G401.6 (cell line): ENCODE measurements at regions not wholly inside any gene's neighbourhood (a gene's known extent, or its start where the extent isn't known, plus 50 kb on each side); places are given as distances from the start of the nearest gene placed in this dataset.
"Not testable (repeated sequence)": the region's sequence is repeated elsewhere in the genome, so short reads cannot be mapped to it uniquely, and the experiment has no call there.

Source experiments
- FAIRE-seq: peaks from 2 replicates; lab custom pipeline; 2012; peaks lifted over from hg19 to GRCh38; lab: Jason Lieb, UNC

DNA sequence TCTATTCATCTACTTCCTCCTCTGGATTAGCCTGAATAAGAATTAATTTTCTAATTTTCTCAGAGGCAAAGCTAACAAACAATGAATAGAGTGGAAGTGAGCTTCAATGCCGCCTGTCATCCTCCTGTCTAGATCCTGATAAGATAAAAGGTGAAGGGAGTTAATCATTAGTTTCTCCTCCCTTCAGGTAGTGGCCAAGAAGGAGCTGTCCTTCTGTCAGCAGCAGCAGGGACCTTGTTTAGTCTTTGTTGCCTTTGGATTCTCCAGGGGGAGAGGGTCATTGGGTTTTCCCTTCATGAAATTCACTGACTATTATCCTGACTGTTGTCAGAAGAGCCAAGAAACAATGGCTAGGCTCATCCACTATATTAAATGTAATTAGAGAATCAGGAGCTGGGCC is 420.2 kb upstream of the GOT2 start:
- FAIRE-seq, result no peak

DNA sequence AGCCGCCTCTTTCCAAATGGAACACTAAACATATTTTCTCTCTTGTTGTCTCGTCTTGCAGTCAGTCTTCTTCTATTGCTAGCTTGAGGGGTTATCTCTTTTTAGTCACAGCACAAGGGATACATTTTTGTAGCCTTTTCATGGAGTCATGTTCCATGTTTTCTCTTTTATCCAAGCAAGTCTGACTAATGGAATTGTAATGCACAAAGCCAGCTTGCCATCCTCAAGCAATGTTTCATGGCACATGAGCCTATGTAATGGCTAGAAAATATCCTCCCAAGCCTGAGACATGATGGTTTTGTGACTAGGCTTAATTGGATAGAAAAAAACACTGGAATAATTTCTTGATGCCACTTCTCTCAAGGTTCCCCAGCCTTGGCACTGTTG is 414.6 kb upstream of the GOT2 start:
- no peak for FAIRE-seq

DNA sequence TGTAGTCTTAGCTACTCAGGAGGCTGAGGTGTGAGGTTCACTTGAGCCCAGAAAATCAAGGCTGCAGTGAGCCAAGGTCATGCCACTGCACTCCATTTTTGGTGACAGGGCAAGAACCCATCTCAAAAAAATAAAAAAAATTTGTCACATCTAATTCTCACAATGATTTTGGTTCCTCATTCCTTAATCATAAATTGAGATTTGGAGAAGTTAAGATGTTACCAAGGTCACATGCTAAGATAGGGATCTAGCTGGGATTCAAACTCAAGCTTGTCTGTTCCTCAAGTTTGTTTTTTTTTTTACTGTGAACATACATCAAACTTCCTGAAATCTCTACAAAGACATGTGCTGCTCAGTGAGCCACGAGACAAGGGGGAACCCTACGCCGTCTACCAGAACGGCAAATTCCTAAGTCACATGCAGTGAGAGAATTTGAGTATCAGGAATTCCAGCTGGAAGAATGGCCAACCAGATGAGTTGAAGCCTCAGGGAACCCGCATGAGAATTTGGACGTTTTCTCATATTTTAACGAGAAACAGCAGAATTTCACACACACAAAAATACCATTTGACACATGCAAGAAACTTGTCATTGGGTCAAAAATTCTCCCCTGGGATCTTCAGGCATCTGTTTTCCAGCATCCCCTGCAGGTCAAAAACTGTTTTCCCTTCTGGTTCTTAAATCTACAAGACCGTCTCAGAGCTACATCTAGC is 414.1 kb upstream of the GOT2 start:
- no peak for FAIRE-seq

DNA sequence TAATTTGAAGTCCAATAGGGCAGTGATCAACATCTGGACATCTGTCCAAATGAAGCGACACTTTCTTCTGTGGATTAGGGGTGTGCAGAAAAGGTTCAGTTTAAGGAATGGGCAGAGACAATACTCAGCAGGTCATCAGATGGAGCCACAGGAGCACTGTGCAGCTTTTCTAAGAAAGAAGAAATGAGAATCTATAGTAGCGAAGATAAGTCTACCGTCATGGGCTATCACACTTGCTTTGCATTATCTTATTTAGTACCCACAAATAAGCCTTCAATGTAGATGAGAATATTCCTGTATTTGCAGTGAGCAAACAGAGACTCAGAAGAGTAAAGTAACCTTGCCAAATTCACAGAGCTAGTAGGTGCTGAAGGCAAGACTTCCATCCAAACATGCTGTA is 412.0 kb upstream of the GOT2 start:
- FAIRE-seq, result no peak

DNA sequence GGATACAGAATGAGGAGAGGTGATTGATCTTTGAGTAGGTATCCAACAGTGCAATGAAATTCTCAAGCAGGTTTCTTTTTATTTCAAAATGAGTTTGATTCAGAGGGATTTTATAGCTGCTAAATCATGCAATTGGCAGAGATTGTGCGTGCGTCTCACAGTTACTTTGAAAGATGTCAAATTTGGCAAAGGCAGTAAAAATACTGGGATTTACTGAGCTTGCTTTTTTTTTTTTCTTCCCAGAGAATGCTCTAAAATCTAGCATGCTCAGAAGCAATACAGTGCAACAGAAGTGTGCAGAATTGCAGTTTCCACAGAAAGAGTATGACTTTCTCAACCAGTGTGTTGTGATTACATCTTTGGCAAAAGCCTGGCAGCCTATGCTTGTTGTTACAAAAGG is 410.7 kb upstream of the GOT2 start:
- FAIRE-seq, result no peak

DNA sequence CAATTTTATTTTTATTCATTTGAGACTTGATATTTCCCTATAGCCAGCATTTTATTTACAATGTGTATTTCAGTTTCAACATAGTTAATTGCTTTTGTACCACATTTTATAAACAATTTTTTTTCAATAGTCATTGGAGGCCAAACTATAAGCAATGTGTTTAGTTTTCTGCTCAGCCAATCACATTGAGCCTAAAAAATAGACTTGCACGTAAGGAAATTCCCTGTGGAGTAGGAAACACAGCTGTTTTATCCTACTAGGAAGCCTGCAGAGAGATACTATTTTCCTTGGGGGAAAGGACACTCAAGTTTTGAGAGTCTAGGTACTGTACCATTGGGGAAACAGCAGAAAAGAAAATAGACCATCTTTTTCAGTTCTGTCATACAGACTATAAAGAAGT is 410.2 kb upstream of the GOT2 start:
- FAIRE-seq, result no peak

DNA sequence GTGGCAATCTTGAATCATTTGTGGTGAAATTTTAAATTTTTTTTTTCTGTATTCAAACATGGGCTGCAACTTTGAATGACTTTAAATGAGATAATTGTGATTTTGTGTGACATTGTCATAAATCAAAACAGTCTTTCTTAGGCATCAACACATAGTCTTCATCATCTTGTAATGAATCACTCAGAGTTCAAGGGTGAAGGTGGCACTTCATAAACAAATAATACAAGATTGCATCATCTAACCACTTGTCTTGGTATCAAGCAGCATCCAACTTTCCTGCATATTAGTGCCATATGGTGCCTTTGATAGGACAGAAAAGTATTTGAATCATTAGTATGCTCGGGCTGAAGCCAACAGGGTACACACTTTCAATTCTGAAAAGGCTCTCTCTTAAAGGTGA is 392.4 kb upstream of the GOT2 start:
- FAIRE-seq, result no peak

DNA sequence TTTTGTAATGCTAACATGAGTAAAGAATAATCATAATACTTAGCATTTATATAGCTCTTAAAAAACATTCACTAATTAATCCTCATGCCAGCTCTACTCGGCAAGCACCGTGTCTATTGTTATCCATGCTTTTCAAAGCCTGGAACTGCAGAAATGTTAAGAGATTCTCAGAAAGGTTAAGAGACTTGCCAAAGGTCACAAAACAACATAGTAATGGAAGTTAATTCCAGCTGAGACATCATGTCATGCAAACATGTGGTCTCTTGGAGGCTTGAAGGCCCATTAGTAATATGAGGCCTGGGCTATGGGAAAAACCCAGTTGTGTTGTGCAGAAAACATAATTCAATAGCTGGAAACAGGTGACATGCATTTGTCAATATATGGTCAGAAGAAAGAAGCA is 389.9 kb upstream of the GOT2 start:
- no peak for FAIRE-seq

DNA sequence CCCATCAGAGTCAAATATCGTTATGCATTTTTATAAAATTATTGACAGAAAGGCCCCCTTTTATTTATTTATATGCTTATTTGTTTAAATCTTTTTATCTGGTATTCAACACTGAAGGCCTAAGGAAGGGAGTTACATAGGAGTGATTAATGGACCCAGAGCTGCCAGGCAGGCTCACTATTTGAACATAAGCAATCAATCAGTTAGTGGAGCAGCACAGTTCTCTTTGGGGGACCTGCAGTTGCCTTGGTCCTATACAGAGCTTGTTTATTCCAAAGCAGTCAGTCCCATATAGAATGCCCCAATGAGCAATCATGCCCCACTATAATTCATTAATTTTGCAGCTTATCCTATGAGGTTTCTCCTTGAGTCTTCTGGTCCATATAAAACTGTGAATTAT is 389.4 kb upstream of the GOT2 start:
- no peak for FAIRE-seq

DNA sequence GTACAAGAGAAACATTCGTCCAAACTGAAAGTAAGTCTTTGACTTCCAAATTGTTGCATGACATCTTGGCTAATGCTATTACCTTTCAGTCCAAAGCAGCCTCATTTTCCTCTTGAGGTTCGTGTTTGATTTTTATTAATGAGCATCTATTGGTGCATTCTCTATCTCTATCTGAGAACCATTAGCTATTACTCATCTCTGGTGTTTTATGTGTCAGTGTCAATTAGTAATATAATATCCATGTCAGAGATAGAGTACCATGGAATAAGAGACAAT is 388.1 kb upstream of the GOT2 start:
- no peak for FAIRE-seq

DNA sequence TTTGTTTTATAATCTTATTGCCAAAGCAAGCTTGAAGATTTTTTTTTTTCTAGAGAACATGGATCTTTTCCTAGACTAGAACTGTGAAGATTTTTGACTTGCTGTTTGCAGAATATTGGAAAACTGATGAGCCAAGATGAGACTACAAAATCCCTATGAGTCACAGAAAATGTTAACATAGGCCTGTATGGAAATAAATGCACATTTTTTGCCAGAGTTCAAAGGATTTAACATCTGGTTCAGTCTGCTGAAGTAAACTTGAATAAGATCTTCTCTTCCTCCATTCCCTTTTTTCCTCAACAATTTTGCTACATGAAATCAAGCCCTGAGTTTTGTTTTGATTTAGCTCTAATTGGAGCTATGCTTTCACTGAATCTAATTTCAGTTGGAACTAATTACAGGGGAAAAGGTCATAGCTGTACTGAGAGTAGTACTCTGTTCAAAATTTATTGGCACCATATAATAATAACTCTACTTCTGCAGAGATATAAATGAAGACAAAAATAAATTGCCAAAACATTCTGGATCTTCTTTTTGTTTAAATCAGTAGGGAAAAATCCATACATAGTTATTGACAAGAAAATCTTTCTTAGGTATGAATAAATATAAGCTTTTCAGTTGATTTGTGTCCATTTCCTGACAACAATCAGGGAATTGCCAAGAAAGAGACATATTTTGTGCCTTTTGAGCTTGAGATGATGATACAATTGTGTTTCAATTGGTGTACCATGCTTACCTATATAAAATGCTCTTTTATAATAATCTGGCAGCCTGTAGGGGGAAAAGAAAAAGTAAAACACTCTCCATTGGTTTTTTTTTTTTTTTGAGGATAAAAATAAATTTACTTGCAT is 387.5 kb upstream of the GOT2 start:
- FAIRE-seq, result no peak

DNA sequence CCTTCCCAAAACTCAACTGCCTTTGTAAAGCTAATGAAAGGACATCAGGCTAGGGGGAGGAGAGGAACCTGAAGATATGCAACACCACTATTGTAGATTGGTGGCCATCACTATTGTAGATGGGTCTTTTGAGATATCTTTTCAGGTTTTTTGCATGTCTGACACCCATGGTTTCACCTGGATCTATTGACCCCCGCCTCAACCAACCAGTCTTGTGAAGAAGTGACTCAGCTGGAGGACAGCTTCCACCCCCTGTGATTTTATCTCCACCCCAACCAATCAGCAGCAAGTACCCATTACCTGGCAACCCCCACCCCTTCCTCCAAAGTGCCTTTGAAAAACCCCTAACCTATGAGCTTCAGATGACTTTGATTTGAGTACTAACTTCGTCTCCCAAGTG is 382.6 kb upstream of the GOT2 start:
- no peak for FAIRE-seq

DNA sequence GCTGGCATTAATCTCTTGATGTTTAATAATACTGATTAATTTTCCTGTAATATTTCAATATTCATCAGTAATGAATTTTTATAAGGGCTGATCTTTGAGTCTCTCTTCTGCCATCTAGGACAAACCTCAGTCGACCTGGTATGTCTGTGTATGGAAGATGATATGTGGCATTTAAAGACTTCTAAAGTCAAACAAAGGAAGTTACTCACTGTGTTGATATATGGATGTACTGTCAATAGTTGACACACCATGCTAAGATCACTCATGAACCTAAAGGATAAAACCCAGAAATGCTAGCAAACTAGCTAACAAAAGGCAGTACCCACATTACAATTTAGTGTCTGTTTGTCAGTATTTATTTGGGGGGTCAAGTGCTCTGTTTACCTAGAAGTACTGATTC is 380.7 kb upstream of the GOT2 start:
- no peak for FAIRE-seq

DNA sequence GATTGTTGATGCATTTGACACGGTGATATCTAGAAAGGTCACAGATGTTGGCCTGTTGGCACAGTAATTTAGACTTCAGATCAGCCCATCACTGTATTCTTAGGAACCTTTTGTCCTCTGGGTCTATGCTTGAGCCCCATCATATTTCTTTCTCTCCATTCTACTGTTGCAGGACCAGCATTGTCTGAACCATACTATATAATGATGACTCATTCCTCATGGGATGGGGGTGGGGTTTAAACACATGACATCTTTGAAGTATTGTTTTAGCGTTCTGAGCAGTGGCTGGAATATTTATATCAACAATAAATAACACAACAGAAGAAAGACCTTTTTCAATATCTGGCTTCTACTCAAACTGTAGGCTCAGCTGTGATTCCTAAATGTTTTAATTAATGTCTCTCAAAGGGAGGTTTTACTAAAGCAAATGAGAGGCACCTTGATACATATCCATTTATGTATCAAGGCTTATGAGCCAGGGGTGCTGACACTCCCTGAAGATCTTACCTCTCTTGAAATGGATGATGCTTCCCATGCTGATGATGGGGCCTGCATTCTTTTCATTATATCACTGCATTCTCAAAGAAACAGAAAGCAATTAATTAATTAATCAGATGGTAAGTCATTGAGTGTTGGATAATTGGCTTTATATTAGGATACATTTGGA is 379.0 kb upstream of the GOT2 start:
- no peak for FAIRE-seq

DNA sequence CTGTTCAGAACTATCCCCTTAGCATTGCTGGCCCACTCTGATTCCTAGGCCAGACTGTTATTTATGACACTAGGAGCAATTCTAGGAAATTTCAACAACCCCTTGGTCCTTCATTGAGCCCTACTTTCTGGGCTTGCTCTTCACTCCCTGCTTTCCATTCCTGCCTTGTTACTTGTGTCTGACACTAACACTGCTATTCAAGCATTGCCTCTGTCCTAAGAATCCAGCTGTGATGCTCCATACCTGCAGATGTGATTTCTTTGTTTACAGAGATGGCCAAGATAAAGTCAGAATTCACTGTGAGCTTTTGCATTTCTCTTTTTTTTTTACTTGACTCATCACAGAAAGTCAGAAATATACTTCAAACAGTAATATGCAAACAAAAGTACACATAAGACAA is 377.2 kb upstream of the GOT2 start:
- no peak for FAIRE-seq

DNA sequence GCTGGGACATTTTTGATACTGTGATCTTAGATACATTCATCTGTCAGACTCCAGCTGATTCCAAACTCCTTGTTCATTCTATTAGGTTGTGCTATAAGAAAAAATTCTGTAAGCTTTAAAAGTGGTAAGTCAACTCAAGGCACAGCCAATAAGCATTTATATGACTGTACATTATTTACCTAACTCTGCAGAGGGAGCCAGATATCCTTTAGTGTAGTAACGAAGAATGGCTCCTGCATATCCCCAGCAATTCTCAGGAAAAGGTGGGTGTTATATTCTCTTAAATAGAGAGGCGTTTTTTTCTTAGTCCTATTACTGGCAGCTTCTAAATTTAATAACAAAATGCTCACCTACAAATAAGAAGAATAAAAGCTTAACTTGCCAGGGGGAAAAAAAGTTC is 374.3 kb upstream of the GOT2 start:
- FAIRE-seq, result no peak

DNA sequence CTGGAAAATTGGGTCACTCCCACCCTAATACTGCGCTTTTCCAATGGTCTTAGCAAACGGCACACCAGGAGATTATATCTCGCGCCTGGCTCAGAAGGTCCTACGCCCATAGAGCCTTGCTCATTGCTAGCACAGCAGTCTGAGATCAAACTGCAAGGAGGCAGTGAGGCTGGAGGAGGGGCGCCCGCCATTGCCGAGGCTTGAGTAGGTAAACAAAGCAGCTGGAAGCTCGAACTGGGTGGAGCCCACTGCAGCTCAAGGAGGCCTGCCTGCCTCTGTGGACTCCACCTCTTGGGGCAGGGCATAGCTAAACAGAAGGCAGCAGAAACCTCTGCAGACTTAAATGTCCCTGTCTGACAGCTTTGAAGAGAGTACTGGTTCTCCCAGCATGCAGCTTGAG is 362.6 kb upstream of the GOT2 start:
- not testable (repeated sequence) for FAIRE-seq

DNA sequence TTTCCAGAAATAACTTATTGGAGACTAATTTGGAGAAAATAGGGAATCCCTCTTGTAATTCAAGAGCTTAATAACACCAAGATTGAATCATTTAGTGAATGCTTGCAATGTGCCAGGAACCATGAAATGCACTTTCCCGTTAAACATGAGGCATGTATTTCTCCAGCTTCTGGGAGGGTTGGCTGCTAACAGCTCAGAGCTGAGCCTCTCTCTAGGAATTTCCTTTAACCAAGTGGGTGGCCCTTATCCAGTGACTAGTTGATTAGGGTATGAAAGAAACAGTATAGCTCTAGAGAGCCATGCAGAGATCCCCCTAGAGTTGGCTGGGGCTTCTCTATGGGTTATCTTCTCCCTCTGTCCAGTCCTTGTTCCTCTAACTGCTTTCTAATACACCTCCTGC is 356.4 kb upstream of the GOT2 start:
- FAIRE-seq, result no peak

DNA sequence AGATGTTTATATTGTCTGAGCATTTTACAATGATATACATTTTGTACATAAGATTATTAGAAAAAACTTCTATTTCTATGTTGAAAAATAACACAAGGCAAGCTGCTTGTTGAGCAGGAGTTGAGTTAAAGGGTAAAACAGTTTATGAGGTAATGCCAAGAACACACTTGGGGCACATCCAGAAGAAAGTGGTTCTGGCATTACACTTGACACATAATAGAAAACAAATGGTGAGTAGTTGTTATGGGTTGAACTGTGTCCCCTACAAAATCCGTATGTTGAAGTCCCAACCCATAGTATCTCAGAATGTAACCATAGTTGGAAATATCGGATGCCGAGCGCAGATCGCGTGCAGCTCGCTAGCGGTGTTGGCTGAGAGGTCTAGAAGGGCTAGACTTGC is 354.3 kb upstream of the GOT2 start:
- FAIRE-seq, result no peak

DNA sequence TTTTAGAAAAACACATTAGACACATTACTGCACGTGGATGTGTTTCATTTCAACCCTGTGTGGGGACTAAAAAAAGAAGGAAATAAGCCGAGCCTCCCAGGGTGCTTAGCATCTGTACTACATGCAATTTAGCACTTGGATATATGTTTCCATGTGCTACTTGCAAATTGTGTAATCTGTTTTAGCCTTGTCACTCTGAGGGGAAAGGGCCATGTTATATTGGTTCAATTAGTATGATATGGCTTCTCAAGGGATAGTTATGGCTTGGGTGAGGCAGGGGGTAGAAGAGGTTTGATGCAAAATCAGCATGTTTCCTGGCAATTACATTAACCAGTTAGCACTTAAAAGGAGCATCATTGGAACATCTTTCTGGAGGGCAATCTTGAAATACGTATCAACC is 353.5 kb upstream of the GOT2 start:
- FAIRE-seq, result no peak

DNA sequence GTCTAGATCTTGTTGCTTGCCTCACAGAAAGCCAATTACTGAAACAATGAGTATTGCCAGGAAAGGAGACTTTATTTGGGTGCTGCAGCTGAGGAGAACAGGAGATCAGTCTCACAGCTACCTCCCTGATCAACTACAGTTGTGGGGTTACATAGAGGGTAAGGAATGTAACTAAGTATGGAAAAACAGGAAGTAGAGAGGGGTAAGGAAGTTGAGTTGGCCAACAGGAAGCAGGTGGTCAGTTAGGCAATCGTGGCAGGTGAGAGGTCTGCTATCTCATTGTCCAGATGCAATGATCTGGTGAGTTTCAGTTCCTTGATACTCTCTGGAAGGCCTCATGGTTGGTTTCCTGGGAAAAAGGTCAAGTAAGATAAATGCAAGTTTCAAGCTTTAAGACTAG is 333.1 kb upstream of the GOT2 start:
- FAIRE-seq, result no peak

DNA sequence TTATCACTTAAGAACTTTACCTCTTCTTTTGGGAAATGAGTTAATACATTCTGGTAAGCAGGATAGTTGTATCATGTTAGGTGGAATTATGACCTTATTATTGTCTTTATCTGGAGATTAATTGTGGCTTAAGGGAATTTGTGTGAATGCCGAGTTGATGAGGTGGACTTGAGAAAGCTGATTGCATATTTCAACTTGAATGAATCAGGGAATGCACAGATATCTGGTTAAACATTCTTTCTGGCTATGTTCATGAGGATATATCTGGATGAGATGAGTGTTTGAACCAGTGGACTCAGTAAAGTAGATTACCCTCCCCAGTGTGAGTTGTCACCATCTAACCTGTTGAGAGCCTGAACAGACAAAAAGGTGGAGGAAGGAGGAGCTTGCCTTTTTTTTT is 326.1 kb upstream of the GOT2 start:
- no peak for FAIRE-seq

DNA sequence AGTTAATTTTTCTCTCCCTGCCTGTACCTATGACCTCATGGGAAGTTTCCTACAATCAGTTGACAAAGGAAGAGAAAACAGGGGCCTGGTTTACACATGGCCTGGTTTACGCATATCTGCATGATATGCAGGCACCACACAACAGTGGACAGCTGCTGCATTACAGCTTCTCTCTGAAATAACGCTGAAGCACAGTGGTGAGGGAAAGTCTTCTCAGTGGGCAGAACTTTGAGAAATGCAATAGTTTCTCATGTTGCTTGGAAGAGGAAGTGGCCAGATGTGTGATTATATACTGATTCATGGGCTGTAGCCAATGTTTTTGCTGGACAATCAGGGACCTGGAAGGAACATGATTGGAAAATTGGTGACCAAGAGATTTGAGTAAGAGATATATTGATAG is 324.1 kb upstream of the GOT2 start:
- no peak for FAIRE-seq

DNA sequence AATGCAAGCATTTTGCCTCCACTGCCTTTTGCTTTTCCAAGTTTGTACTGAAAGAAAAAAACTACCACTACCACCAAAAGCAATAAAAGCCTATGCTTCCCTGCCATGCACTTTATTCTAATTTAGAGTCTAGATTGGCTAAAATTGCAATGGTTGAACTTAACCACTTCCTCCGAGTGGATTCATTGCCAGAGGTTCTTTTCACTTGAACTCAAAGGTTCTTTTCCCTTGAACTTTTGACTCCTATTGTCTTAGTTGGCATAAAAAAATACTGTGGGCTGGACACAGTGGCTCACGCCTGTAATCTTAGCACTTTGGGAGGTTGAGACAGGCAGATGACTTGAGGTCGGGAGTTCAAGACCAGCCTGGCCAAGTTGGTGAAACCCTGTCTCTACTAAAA is 319.8 kb upstream of the GOT2 start:
- no peak for FAIRE-seq
